HepG2 (cell line): ENCODE measurements at regions not wholly inside any gene's neighbourhood (a gene's known extent, or its start where the extent isn't known, plus 50 kb on each side); places are given as distances from the start of the nearest gene placed in this dataset.

Source experiments
- ATAC-seq: fragments of 200-7000 bp; cut with Tn5 transposase; 3 replicates; pipeline ENCODE4 v1.9.1; 2020; ENCODE audit warnings: mild to moderate bottlenecking, moderate library complexity
- BruUV-seq: library from RNA; stranded (reverse); fragments of 400-500 nt; replicated peaks from 2 replicates; lab custom pipeline; 2021; lab: Mats Ljungman, UMichigan
- CTCF ChIA-PET: fragments of 300-600 bp; formaldehyde crosslinking; extraction: SDS; loops from one replicate; lab custom pipeline; 2021; ENCODE audit warnings: low total read pairs, inconsistent platforms, low intra/inter-chr PET ratio; lab: Yijun Ruan, JAX
- POLR2A ChIA-PET: fragments of 350-600 bp; sonication (Branson Sonifier 250); formaldehyde crosslinking; loops from one replicate; lab custom pipeline; 2020; ENCODE audit warnings: antibody characterized with exemption, inconsistent platforms; lab: Yijun Ruan, JAX
- DNase-seq: peaks from one replicate; pipeline ENCODE4 v3.0.0-alpha.2; 2015; ENCODE audit warnings: low spot score
- FAIRE-seq: peaks from 3 replicates; lab custom pipeline; 2011; peaks lifted over from hg19 to GRCh38; lab: Jason Lieb, UNC
- H2AFZ ChIP-seq: one replicate; pipeline ENCODE4 v1.6.1; 2011; ENCODE audit warnings: low read length, inconsistent platforms
- H3K27ac ChIP-seq: fragments of 300-600 bp; 3 replicates; pipeline ENCODE4 v1.8.0; 2011; ENCODE audit warnings: mixed run types, mild to moderate bottlenecking, mixed read lengths, low read length, inconsistent platforms; ENCODE audit not compliant: insufficient read depth; ENCODE audit errors: extremely low read length
- H3K27me3 ChIP-seq, 2 experiments: fragments of 200-600 bp in 1 of 2; 2 replicates in 1 of 2; 3 replicates in 1 of 2; pipeline versions ENCODE4 v1.6.0 to v1.8.0; 2011; ENCODE audit warnings: low read length in 2 of 2, mild to moderate bottlenecking in 2 of 2, moderate library complexity in 2 of 2, inconsistent platforms in 1 of 2; ENCODE audit not compliant: insufficient read depth in 2 of 2, control insufficient read depth in 1 of 2
- H3K36me3 ChIP-seq, 2 experiments: fragments of 200-600 bp in 1 of 2; replicated peaks in 1 of 2; 2 replicates in 1 of 2; 3 replicates in 1 of 2; pipeline versions ENCODE4 v1.5.1 to v1.8.0; 2011; ENCODE audit warnings: low read length in 2 of 2, inconsistent platforms in 1 of 2; ENCODE audit not compliant: insufficient read depth in 2 of 2, control insufficient read depth in 1 of 2
- H3K4me1 ChIP-seq: 2 replicates; pipeline ENCODE4 v1.5.1; 2012; ENCODE audit warnings: low read length, inconsistent platforms; ENCODE audit not compliant: insufficient read depth
- H3K4me2 ChIP-seq: 2 replicates; pipeline ENCODE4 v1.6.0; 2011; ENCODE audit warnings: low read depth, low read length, inconsistent platforms
- H3K4me3 ChIP-seq, 3 experiments: fragments of 200-600 bp in 1 of 3; sonication (generic), shearing (Covaris generic) in 1 of 3; replicated peaks in 1 of 3; 2 replicates each; pipeline ENCODE4 v1.5.1; 2011 to 2016; ENCODE audit warnings: low read length in 3 of 3, inconsistent platforms in 2 of 3, low read depth in 2 of 3, mild to moderate bottlenecking in 2 of 3, control low read depth in 1 of 3, mixed read lengths in 1 of 3; ENCODE audit not compliant: insufficient read depth in 1 of 3
- H3K79me2 ChIP-seq: one replicate; pipeline ENCODE4 v1.6.1; 2011; ENCODE audit warnings: low read length, inconsistent platforms; ENCODE audit not compliant: insufficient read depth
- H3K9ac ChIP-seq: 2 replicates; pipeline ENCODE4 v1.6.0; 2011; ENCODE audit warnings: mild to moderate bottlenecking, low read depth, low read length, inconsistent platforms; ENCODE audit not compliant: insufficient read depth
- H3K9me3 ChIP-seq: 2 replicates; pipeline ENCODE4 v1.5.1; 2012; ENCODE audit warnings: mild to moderate bottlenecking, low read length
- H4K20me1 ChIP-seq: 2 replicates; pipeline ENCODE4 v1.6.0; 2011; ENCODE audit warnings: inconsistent platforms, mild to moderate bottlenecking, low read length, moderate library complexity; ENCODE audit not compliant: insufficient read depth
- HIVEP1 ChIP-seq: sonication (generic); formaldehyde crosslinking; IDR thresholded peaks from 2 replicates; pipeline ENCODE4 v1.4.0; 2020; ENCODE audit warnings: mild to moderate bottlenecking, missing genetic modification reagents
- HNF1B ChIP-seq: sonication (generic); formaldehyde crosslinking; IDR thresholded peaks from 2 replicates; pipeline ENCODE4 v1.5.1; 2020; ENCODE audit warnings: mild to moderate bottlenecking, moderate library complexity, missing genetic modification reagents
- HNRNPLL ChIP-seq: fragments of 200-400 bp; formaldehyde crosslinking; IDR thresholded peaks from 2 replicates; pipeline ENCODE4 v1.6.1; 2017; ENCODE audit warnings: mild to moderate bottlenecking, low read depth, low read length; ENCODE audit not compliant: poor library complexity, severe bottlenecking
- MED1 ChIP-seq: sonication (generic); formaldehyde crosslinking; IDR thresholded peaks from 2 replicates; pipeline ENCODE4 v1.4.0; 2020; ENCODE audit warnings: missing genetic modification reagents
- RXRA ChIP-seq: sonication (generic); formaldehyde crosslinking; IDR thresholded peaks from 2 replicates; pipeline ENCODE4 v1.5.1; 2020; ENCODE audit warnings: missing genetic modification reagents
- THYN1 ChIP-seq: sonication (generic); formaldehyde crosslinking; IDR thresholded peaks from 2 replicates; pipeline ENCODE4 v1.8.1; 2023; ENCODE audit warnings: low read depth, mild to moderate bottlenecking, moderate library complexity, missing genetic modification reagents, borderline replicate concordance
- ZNF407 ChIP-seq: sonication (generic); formaldehyde crosslinking; IDR thresholded peaks from one replicate; pipeline ENCODE4 v1.5.1; 2020; ENCODE audit warnings: mild to moderate bottlenecking, missing genetic modification reagents; ENCODE audit errors: not compliant biosample characterization
- ZNF614 ChIP-seq: IDR thresholded peaks from 2 replicates; pipeline ENCODE4 v1.6.1; 2018; ENCODE audit warnings: missing biosample characterization, missing genetic modification reagents, inconsistent platforms, borderline replicate concordance
- in situ Hi-C: cut with HindIII; loops from 2 replicates; pipeline ENCODE4 v1.10.0; 2017; ENCODE audit warnings: low pct_unique_long_range_greater_than_20kb; ENCODE audit not compliant: extremely low pct_ligation_motif_present
- intact Hi-C: fragments of 100-400 bp; cut with micrococcal nuclease; formaldehyde crosslinking; loops from one replicate; pipeline ENCODE4 v1.10.0; 2022; ENCODE audit not compliant: unreplicated experiment

GRCh38 chr1:114333690-114334089, 177.3 kb downstream of the TRIM33 start (continued):
- TF ChIP-seq ZNF407 (CRISPR knock-in tag) (no peak), ZNF614 (CRISPR knock-in tag) (no peak), RXRA (CRISPR knock-in tag) (no peak)

GRCh38 chr1:114331936-114332335, 178.3 kb upstream of the SYT6 start:
- Histone ChIP-seq H3K9me3 (no peaks in the 10 kb centered on the region), H3K27me3 (peaks cover 1 to 7% of the 10 kb centered on the region in 2 experiments; a peak in 1 of 5 replicates), H2AFZ (no peak overlapping the region), H3K4me1 (no peaks in the 10 kb centered on the region), H3K9ac (no peak overlapping the region), H4K20me1 (no peaks in the 10 kb centered on the region), H3K27ac (no peak overlapping the region), H3K4me3 (no peak overlapping the region), H3K36me3 (no peaks in the 10 kb centered on the region), H3K4me2 (no peak overlapping the region), H3K79me2 (no peaks in the 10 kb centered on the region)
- BruUV-seq = no TSS peak
- DNase-seq (no peak), FAIRE-seq (no peak), ATAC-seq (no peak)
- no peak for TF ChIP-seq THYN1
- TF ChIP-seq HIVEP1 (CRISPR knock-in tag) = no peak
- TF ChIP-seq MED1 (CRISPR knock-in tag) = no peak
- no peak for TF ChIP-seq HNRNPLL
- TF ChIP-seq HNF1B (CRISPR knock-in tag) = no peak
- intact Hi-C loops = no loop called here
- CTCF ChIA-PET = no interaction called here
- POLR2A ChIA-PET = no interaction called here
- in situ Hi-C loops = no loop called here
